ENCODE measurements at regions not wholly inside any gene's neighbourhood (a gene's known extent, or its start where the extent isn't known, plus 50 kb on each side); places are given as distances from the start of the nearest gene placed in this dataset.
"Not testable (repeated sequence)": the region's sequence is repeated elsewhere in the genome, so short reads cannot be mapped to it uniquely, and the experiment has no call there.

GRCh38 chr15:101876031-101876430 lies 64.0 kb downstream of the OR4F15 start:
- H3K4me3 ChIP-seq (ENCODE audit: low read length); H3K27me3 Mint-ChIP-seq (ENCODE audit: low read depth in 2 of 2); intact Hi-C loops (cut with micrococcal nuclease); H3K4me1 ChIP-seq (ENCODE audit: control insufficient read depth, insufficient read depth, low read length); H3K27ac ChIP-seq (ENCODE audit: low read length); DNase-seq; H3K27ac Mint-ChIP-seq; H3K9me3 ChIP-seq (ENCODE audit: control insufficient read depth, insufficient read depth, low read length); H3K27me3 ChIP-seq (ENCODE audit: control insufficient read depth, insufficient read depth, low read length); H3K36me3 Mint-ChIP-seq; H3K36me3 ChIP-seq (ENCODE audit: control insufficient read depth, insufficient read depth, low read length); H3K4me1 Mint-ChIP-seq; H3K9me3 Mint-ChIP-seq; H3K4me3 Mint-ChIP-seq; ATAC-seq: not testable (repeated sequence)
- WGBS (ENCODE audit: insufficient coverage): 58% methylated on average over 4 of the region's 4 CpGs

- H3K4me3 Mint-ChIP-seq; H3K27me3 ChIP-seq (ENCODE audit: control insufficient read depth, insufficient read depth, low read length); ATAC-seq; H3K9me3 ChIP-seq (ENCODE audit: control insufficient read depth, insufficient read depth, low read length); H3K27ac Mint-ChIP-seq; DNase-seq; H3K4me1 ChIP-seq (ENCODE audit: control insufficient read depth, insufficient read depth, low read length); H3K36me3 Mint-ChIP-seq; H3K4me3 ChIP-seq (ENCODE audit: low read length); H3K27ac ChIP-seq (ENCODE audit: low read length); H3K4me1 Mint-ChIP-seq; H3K9me3 Mint-ChIP-seq; H3K27me3 Mint-ChIP-seq (ENCODE audit: low read depth in 2 of 2); H3K36me3 ChIP-seq (ENCODE audit: control insufficient read depth, insufficient read depth, low read length); intact Hi-C loops (cut with micrococcal nuclease): not testable (repeated sequence)
- WGBS (ENCODE audit: insufficient coverage): no CpG with 5 or more reads among the region's 3 CpGs
These were observed 65.6 kb downstream of the OR4F15 start for GRCh38 chr15:101877649-101878048.

- H3K27me3 Mint-ChIP-seq (ENCODE audit: low read depth in 2 of 2); intact Hi-C loops (cut with micrococcal nuclease); DNase-seq; H3K4me3 ChIP-seq (ENCODE audit: low read length); H3K9me3 ChIP-seq (ENCODE audit: control insufficient read depth, insufficient read depth, low read length); ATAC-seq; H3K9me3 Mint-ChIP-seq; H3K36me3 Mint-ChIP-seq; H3K4me1 ChIP-seq (ENCODE audit: control insufficient read depth, insufficient read depth, low read length); H3K36me3 ChIP-seq (ENCODE audit: control insufficient read depth, insufficient read depth, low read length); H3K27me3 ChIP-seq (ENCODE audit: control insufficient read depth, insufficient read depth, low read length); H3K27ac ChIP-seq (ENCODE audit: low read length); H3K27ac Mint-ChIP-seq; H3K4me1 Mint-ChIP-seq; H3K4me3 Mint-ChIP-seq: not testable (repeated sequence)
- WGBS (ENCODE audit: insufficient coverage): no CpG with 5 or more reads among the region's 5 CpGs
These were observed 100.6 kb downstream of the OR4F15 start for GRCh38 chr15:101912349-101913287.

- H3K36me3 ChIP-seq (ENCODE audit: control insufficient read depth, insufficient read depth, low read length); ATAC-seq; H3K36me3 Mint-ChIP-seq; H3K27me3 Mint-ChIP-seq (ENCODE audit: low read depth in 2 of 2); H3K4me1 ChIP-seq (ENCODE audit: control insufficient read depth, insufficient read depth, low read length); H3K9me3 Mint-ChIP-seq; H3K9me3 ChIP-seq (ENCODE audit: control insufficient read depth, insufficient read depth, low read length); H3K4me1 Mint-ChIP-seq; intact Hi-C loops (cut with micrococcal nuclease); H3K27ac Mint-ChIP-seq; DNase-seq; H3K4me3 ChIP-seq (ENCODE audit: low read length); H3K4me3 Mint-ChIP-seq; H3K27ac ChIP-seq (ENCODE audit: low read length); H3K27me3 ChIP-seq (ENCODE audit: control insufficient read depth, insufficient read depth, low read length): not testable (repeated sequence)
- WGBS (ENCODE audit: insufficient coverage): no CpG with 5 or more reads among the region's 2 CpGs
These were observed 112.6 kb downstream of the OR4F15 start for GRCh38 chr15:101924554-101924953.

- H3K36me3 ChIP-seq (ENCODE audit: control insufficient read depth, insufficient read depth, low read length); H3K36me3 Mint-ChIP-seq; H3K27ac Mint-ChIP-seq; H3K27ac ChIP-seq (ENCODE audit: low read length); H3K27me3 Mint-ChIP-seq (ENCODE audit: low read depth in 2 of 2); H3K4me3 Mint-ChIP-seq; H3K4me1 ChIP-seq (ENCODE audit: control insufficient read depth, insufficient read depth, low read length); H3K27me3 ChIP-seq (ENCODE audit: control insufficient read depth, insufficient read depth, low read length); DNase-seq; intact Hi-C loops (cut with micrococcal nuclease); H3K9me3 ChIP-seq (ENCODE audit: control insufficient read depth, insufficient read depth, low read length); ATAC-seq; H3K4me1 Mint-ChIP-seq; H3K4me3 ChIP-seq (ENCODE audit: low read length); H3K9me3 Mint-ChIP-seq: not testable (repeated sequence)
- WGBS (ENCODE audit: insufficient coverage): no CpG with 5 or more reads among the region's 3 CpGs
These were observed 122.5 kb downstream of the OR4F15 start for GRCh38 chr15:101934506-101934905.

- H3K36me3 Mint-ChIP-seq; H3K27me3 Mint-ChIP-seq (ENCODE audit: low read depth in 2 of 2); H3K27ac Mint-ChIP-seq; H3K9me3 Mint-ChIP-seq; H3K4me3 Mint-ChIP-seq; ATAC-seq; H3K9me3 ChIP-seq (ENCODE audit: control insufficient read depth, insufficient read depth, low read length); H3K36me3 ChIP-seq (ENCODE audit: control insufficient read depth, insufficient read depth, low read length); H3K27ac ChIP-seq (ENCODE audit: low read length); H3K4me1 ChIP-seq (ENCODE audit: control insufficient read depth, insufficient read depth, low read length); H3K27me3 ChIP-seq (ENCODE audit: control insufficient read depth, insufficient read depth, low read length); intact Hi-C loops (cut with micrococcal nuclease); H3K4me1 Mint-ChIP-seq; DNase-seq; H3K4me3 ChIP-seq (ENCODE audit: low read length): not testable (repeated sequence)
- no CpG with 5 or more reads among the region's 1 CpG for WGBS (ENCODE audit: insufficient coverage)
These were observed 125.4 kb downstream of the OR4F15 start for GRCh38 chr15:101937362-101937761.

- H3K36me3 Mint-ChIP-seq; DNase-seq; H3K27ac Mint-ChIP-seq; intact Hi-C loops (cut with micrococcal nuclease); H3K4me3 Mint-ChIP-seq; H3K9me3 ChIP-seq (ENCODE audit: control insufficient read depth, insufficient read depth, low read length); H3K27ac ChIP-seq (ENCODE audit: low read length); H3K27me3 ChIP-seq (ENCODE audit: control insufficient read depth, insufficient read depth, low read length); ATAC-seq; H3K36me3 ChIP-seq (ENCODE audit: control insufficient read depth, insufficient read depth, low read length); H3K4me1 ChIP-seq (ENCODE audit: control insufficient read depth, insufficient read depth, low read length); H3K4me1 Mint-ChIP-seq; H3K27me3 Mint-ChIP-seq (ENCODE audit: low read depth in 2 of 2); H3K4me3 ChIP-seq (ENCODE audit: low read length); H3K9me3 Mint-ChIP-seq: not testable (repeated sequence)
- no CpG with 5 or more reads among the region's 7 CpGs for WGBS (ENCODE audit: insufficient coverage)
These were observed 126.6 kb downstream of the OR4F15 start for GRCh38 chr15:101938555-101938954.

- no CpG with 5 or more reads among the region's 2 CpGs for WGBS (ENCODE audit: insufficient coverage)
- H3K27ac ChIP-seq (ENCODE audit: low read length); H3K9me3 Mint-ChIP-seq; H3K36me3 Mint-ChIP-seq; H3K4me3 ChIP-seq (ENCODE audit: low read length); H3K36me3 ChIP-seq (ENCODE audit: control insufficient read depth, insufficient read depth, low read length); intact Hi-C loops (cut with micrococcal nuclease); H3K4me1 ChIP-seq (ENCODE audit: control insufficient read depth, insufficient read depth, low read length); H3K27me3 Mint-ChIP-seq (ENCODE audit: low read depth in 2 of 2); H3K27me3 ChIP-seq (ENCODE audit: control insufficient read depth, insufficient read depth, low read length); ATAC-seq; DNase-seq; H3K9me3 ChIP-seq (ENCODE audit: control insufficient read depth, insufficient read depth, low read length); H3K27ac Mint-ChIP-seq; H3K4me1 Mint-ChIP-seq; H3K4me3 Mint-ChIP-seq: not testable (repeated sequence)
These were observed 133.9 kb downstream of the OR4F15 start for GRCh38 chr15:101945896-101946295.

Data from natural killer cell (primary cell).